ENCODE measurements at regions not wholly inside any gene's neighbourhood (a gene's known extent, or its start where the extent isn't known, plus 50 kb on each side); places are given as distances from the start of the nearest gene placed in this dataset.

- no peak for TF ChIP-seq CTCF (IDR thresholded peaks at IDR 0.05; ENCODE audit: low read depth, low read length)
- no peak for TF ChIP-seq EZH2phosphoT487 (IDR thresholded peaks at IDR 0.05; ENCODE audit: low read depth)
Observed at GRCh38 chr16:10297341-10298006, 88.4 kb upstream of the ATF7IP2 start.
